Amniotic epithelial cell (primary cell): ENCODE measurements at regions not wholly inside any gene's neighbourhood (a gene's known extent, or its start where the extent isn't known, plus 50 kb on each side); places are given as distances from the start of the nearest gene placed in this dataset.
"Not testable (repeated sequence)": the region's sequence is repeated elsewhere in the genome, so short reads cannot be mapped to it uniquely, and the experiment has no call there.

Experiments used
- DNase-seq: peaks from one replicate; pipeline ENCODE4 v3.0.0-alpha.2; 2010; ENCODE audit warnings: low read depth

DNA sequence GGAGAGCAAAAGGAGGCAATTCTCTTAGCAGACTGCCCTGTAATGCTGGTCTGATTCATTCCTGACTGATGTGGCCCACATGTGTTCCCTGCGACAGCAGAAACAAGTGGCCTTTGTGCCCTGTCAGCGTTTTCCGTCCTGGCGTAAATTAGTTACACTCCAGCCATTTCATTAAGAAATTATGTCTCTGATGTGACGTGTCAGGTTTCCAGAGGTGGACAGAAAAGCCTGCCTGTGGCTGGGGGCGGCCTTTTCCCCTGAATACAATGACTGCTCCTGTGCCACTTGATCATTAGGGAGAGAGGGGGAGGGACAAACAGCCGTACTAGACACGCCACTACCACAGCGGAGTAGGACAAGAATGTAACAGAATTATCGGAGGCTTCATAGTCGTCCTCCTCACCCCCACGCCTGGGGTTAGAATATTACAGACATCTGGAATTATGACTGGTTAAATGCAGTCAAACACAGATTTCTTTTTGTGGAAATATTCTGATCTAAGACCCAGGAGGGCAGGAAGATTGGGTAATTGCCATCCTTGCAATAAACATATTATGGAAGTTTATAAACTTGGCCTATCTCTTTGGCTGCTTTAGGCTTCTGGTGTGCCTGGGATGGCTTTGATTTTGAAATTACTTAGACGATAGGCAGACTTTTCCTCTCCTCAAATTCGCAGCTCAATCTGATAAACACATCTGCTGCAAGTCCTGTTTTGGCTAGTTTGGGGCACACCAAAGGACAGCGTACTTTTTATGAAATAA, 146.2 kb upstream of the BCOR start:
- peak; percentile 4 for DNase-seq

DNA sequence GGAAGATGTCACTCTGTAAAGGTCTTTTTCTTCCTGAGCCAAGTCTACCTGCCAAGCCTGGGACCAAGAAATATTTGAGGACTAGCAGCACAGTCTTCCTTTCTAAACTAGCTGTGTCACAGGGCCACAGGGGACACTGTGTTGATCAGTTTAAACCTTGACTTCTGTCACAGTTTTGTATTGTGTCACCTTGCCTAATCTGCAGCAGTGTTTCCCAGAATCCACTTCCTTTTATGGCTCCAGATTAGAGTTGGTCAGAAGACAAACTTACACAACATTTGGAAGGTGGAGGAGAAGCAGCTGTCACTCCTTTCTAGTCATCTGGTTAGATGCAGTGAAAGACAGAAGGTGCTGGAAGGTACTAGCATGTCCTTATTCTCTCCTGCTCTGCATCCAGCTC, 143.1 kb upstream of the BCOR start:
- DNase-seq, result no peak

DNA sequence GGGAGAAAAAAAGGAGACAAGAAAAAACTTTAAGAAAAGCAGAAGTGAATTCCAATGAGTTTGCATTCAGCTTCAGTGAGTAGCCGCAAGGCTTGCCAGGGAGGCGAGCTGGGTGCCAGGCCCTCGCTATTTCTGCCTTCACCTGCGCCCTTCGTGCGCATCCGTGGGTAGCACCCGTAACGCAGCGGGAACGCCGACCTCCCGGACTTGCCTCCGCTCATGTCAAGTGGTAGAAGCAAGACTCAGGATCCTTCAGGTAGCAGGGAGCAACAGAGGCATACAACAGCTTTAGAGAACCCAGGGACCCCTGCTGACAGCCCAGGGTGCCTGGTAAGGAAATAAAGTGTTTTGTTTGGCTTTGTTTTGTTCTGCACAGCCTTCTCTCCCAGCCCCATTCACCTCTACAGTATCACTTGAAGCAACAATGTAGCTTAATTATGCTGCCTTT, 140.0 kb upstream of the BCOR start:
- DNase-seq, result no peak

DNA sequence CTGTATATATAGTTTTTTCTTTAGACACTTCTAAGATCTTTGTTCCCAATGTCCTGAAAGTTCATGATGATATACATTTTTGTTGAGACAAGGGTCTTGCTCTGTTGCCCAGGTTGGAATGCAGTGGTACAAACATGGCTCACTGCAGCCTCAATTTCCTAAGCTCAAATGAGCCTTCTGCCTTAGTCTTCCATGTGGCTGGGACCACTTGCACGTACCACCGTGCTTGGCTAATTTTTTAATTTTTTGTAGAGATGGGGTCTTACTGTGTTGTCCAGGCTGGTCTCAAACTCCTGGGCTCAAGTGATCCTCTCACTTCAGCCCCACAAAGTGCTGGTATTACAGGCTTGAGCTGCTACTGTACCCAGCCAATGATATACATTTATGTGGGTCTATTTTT, 132.9 kb upstream of the BCOR start:
- DNase-seq, result no peak

DNA sequence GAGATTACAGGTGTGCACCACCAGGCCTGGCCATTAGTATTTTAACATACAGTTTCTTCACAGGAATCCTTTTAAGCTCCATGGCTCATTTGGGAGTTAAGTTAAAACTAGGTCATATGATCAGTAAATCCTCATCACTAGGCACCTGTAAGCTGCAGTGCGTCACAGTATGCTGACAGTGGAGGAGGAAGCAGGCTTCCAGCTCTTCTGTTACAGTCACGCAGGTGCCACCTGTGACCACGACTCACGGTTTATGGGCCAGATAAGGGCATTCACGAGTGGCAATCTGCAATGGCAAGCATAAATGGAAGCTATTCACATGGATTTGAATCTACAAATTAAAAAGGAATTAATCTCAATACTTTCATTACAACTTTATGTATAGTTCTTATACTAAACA, 129.4 kb upstream of the BCOR start:
- no peak for DNase-seq

DNA sequence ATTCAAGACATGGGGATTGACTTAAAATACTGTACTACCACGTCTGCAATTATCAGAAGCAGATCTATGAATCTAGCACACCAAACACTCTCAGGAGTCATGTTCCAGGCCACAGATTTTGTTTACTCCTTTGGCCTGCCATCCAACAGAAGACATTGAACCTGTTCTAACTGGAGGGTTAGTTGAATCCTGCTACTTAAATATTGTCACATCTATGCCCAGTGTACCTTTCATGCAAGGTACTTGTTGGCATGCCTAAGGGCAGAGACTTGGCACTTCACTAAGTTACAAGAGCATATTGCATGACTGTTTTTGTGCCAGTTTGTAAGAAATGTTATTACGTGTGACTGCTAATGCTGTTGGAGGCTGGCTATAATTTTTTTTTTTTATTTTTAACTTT, 126.9 kb upstream of the BCOR start:
- DNase-seq, result no peak

DNA sequence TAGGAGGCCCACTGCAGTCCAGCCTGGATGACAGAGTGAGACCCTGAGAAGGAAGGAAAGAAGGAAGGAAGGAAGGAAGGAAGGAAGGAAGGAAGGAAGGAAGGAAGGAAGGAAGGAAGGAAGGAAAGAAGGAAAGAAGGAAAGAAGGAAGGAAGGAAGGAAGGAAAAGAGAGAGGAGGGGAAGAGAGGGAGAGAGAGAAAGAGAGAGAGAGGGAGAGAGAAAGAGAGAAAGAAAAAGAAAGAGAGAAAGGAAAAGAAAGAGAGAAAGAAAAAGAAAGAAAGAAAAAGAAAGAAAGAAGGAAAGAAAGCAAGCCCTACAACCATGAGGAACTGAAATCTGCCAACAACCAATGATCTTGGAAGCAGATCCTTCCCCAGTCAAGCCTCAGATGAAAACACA, 124.9 kb upstream of the BCOR start:
- not testable (repeated sequence) for DNase-seq

DNA sequence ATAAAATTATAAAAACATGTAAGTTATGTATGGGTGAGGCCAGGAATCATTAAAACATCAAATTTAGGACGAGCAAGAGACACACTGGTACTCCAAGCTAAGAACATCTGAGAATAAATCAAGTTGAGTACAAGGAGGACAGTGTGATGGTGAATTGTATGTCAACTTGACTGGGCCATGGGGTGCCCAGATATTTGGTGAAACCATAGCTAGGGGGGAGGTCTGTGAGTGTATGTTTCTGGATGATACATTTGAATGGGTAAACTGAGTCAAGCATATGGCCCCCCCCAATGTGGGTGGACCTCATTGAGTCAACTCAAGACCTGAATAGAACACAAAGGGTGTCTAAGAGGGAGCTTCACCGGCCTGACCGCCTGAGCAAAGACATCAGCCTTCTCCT, 115.3 kb upstream of the BCOR start:
- no peak for DNase-seq

DNA sequence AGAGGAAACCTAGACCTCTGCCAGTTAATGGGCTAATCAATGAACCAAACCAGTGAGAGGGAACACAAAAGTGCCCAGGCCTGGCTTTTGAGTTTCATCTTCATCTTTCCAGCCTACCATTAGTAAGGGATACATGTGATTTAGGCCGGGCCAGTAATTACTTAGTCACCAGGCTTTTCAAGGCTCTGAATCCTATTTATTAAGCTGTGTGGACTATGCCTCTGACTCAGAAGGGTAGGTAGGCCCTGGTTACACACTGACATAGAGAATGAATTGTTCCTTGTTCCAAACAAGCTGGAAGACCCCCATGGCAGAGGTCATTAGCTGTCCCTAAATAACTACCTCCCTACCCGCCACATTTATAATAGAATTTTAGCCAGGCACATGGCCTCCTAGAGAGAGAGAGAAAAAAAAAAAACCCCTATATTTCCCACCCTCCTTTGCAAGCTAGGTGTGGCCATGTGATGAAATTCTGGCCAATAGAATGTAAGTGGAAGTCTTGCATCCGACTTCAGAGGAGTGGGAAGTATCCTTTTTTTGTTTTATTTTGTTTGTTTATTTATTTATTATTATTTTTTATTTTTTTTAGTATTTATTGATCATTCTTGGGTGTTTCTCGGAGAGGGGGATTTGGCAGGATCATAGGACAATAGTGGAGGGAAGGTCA, 112.3 kb upstream of the BCOR start:
- DNase-seq, result peak; percentile 12

DNA sequence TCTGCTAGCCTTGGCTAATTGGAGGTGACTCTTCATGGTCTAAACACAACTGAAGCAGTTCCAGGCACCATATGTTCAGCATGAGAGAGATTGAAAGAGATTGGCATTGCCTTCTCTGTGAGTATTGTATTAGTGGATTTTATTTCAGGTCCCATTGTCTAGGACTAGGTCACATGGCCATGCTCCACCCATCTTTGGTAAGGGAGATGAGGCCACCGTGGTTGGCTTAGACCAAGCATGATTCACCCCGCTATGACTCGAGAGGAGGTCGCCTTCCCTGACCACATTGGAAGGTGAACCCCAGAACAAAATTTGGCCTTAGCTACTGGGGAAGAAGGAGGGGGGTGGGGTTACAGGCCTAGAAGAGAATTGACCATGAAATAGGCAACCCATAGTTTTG, 109.9 kb upstream of the BCOR start:
- DNase-seq, result no peak

DNA sequence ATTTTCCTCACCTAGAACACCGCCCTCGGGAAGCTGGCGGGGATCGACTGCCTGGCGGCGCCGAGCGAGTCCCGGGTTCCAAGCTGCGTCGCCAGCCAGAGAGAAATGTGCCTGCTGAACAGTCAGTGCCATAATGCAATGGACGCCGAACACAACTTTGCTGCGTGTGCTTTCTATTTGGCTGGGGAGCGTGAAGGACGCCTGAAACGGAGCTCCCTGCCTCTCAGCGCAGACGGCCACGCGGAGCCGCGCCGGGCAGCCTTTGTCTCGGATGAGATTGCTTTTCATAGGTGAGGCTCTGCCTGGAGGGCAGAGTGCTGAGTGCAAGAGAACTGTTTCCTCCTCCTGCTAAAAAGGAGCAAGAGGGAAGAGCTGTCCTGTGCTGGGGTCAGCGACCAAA, 107.7 kb upstream of the BCOR start:
- DNase-seq, result no peak

DNA sequence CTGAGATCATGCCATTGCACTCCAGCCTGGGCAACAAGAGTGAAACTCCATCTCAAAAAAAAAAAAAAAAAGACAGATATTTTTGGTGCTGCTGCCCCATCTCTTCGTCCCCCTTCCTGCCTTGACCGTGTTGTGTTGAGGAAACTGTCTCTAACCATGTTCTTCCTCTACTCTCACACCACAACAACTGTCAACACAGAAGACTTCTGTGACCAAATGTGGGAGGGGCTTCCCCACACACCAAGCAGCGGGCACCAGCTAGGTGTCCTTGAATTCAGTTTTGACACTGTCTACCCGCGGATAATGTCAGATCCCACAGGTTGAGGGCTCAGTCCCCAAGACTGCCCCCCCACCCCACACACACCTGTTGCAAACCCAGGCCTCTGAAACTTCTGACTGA, 104.7 kb upstream of the BCOR start:
- DNase-seq, result no peak

DNA sequence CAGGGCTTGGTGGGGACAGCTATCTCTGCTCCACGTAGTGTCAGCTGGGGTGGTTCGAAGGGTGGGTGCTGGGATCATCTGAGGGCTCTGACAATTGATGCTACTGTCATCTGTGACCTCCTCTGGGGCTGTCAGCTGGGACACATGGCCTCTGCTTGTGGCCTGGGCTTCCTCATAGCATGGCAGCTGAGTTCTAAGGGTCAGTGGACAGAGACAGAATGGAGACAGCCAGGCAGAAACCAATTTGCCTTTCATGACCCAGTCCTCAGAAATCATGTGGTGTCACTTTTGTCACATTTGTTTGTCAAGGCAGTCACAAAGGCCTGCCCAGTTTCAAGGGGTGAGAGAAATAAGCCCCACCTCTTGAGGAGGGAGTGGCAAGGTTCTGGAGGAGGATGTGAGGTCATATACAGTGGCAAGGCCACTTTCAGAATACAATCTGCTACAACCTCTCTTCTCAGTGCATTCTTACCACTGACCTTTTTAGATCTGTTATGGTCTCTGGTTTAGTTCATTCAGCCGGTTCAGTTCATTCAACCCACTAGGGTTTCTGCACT, 103.6 kb upstream of the BCOR start:
- DNase-seq, result no peak

DNA sequence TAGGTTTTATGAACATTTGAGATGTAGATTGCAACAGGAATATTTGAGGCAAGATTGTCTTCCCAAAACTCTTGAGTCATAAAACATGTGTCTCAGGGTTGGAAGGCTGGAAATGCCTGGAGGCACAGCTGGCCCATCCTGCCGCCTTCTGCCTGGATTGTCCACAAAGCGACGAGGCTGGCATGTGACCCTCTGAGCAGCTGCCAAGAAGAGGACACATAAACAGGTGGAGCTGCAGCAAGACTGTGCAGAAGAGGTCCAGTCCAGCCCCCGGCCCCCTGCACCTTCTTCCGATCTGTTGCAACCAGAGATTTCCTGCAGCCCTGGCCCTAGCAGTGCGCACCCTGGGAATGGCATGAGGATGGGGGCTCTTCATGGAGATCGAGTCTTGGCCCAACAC, 101.9 kb upstream of the BCOR start:
- DNase-seq, result no peak

DNA sequence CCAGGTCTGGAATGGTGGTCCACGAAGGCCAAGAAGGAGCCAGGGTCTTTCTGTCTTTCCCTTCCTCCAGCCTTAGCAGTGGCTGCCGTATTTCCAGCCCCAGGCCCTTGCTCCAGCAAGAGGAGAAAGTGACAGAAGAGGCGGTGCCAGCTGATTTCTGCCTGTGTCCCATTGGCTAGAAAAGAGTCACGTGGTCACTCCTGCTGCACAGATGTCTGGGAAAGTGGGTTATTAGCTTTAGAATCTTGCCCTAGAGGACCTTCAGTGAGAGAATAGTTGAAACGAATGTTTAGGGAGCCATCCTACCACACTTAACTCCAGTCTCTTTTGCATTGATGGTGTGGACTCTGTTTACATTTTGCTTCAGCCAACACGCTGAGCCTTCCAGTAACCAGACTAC, 99.3 kb upstream of the BCOR start:
- DNase-seq, result no peak

DNA sequence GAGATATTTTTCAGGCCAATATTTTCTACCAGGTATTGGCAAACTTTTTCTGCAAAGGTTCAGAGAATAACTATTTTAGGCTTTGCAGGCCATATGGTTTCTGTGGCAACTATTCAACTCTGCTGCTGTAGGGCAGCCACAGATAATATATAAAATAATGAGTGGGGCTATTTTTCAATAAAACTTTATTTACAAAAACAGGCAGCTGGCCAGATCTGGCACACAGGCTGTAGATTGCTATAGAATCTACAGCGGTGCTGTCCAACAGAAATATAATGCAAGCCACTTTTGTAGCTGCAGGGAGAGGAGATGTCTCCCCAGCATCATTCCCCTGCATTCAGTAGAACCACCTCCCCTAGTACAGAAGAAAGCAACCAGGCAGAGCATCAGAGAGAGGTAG, 97.6 kb upstream of the BCOR start:
- no peak for DNase-seq

DNA sequence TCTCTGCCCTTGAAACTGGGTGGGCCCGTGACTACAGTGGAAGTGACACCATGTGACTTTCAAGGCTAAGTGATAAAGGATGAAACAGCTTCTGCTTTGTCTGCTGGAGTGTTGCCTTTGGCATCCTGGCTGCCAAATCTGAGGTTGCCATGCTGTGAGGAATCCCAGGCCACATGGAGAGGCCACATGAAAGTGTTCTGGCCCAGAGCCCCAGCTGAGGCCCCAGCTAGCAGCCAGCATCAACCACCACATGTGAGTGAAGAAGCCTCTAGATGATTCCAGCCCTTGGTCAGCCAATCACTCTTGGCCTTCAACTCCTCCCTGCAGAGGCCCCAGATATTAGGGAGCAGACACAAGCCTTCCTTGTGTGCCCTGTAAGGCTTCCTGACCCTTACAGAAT, 94.4 kb upstream of the BCOR start:
- no peak for DNase-seq

DNA sequence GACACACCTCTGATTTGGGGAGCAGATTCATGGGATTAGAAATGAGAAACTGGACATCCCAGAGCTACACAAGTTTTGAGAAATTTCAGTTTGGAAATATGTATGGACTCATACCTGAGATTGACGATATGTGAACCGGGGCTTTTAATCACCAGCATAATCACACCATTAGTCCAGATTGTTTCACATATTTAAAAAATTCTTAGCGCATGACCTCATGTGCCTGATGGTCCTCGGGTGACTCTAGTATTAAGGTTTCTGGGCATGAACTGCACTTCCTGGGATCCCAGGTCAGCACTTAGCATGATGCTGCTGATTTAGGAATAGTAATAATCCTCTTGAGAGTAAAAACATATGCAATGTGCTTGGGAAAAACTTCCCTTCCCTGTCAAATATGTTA, 91.9 kb upstream of the BCOR start:
- DNase-seq, result no peak

DNA sequence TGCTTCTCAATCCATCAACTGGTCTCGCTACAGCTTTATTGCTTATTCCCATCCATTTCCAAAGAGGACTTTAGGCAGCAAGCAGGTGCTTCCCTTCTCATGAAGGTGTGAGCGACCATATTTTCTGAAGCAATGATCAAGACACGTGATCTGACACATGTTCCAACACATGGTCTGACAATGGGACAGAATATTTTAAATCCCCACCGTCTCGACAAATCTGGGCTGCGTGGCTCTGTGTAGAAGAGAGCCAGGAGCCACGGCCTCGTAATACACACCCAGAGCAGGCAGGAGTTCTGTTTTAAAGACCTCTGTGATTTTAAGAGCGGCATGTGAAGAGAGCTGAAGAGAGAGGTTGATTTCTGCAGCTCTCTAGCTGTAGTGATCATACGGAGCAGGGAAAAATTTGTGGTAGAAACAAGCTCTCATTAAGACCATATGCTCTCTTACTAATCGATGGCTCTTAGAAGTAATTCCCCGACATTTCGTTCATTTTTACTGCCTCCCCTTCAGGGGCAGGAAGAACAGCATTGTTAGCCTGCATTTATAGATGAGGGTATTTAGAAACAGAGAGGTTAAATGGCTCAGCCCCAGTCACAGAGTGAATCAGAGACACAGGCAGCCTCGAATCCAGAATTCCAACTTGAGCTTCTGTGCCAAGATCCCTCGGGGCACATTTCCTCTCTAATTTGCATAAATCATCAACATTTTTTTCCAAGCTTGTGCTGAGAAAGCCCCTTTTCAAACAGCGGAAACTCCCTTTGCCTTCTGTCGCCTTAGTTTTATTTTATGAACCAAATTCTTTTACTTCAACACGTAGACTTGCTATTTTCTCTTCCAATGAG, 91.0 kb upstream of the BCOR start:
- DNase-seq, result no peak

DNA sequence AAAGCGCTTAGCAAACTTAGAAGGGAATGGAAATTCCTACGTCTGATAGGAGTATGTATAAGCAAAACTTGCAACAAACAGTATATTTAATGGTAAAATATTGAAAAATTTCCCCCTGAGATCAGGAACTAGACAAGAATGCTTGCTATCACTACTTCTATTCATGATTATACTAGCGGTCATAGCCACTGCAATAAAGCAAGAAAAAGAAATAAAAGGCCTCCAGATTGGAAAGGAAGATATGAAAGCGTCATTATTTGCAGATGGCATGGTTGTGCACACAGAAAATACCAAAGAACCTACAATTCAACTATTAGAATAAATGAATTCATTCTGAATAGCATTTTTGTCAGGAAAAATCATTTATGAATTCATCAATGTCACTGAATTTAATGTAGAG, 87.2 kb upstream of the BCOR start:
- DNase-seq, result no peak

DNA sequence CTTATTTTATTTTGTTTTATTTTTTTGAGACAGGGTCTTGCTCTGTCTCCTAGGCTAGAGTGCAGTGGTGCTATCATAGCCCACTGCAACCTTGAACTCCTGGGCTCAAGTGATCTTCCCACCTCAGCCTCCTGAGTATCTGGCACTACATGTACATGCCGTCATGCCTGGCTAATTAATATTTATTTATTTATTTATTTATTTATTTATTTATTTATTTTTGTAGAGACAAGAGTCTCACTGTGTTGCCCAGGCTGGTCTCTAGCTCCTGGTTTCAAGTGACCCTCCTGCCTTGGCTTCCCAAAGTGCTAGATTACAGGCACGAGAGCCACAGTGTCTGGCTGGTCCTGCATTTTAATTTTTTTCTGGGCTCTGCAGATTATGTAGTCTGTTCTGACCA, 84.9 kb upstream of the BCOR start:
- no peak for DNase-seq

DNA sequence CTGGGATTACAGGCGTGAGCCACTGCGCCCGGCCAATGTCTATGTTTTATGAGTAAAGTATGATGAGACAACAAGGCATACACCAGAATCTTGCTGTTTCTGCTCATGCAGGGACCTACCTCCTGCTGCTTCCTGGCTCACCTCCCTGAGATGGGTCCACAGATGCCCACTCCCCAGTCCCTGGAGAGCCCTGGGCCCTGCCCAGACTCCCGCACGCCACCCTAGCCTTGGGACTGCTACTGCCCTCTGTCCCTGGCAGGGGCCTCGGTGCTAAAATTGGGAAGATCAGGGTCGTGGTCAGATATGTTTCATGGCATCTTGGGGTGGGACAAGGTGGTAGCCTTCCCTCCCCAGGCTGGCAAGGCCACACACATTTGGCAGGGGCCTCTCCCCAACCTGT, 84.3 kb upstream of the BCOR start:
- DNase-seq, result no peak

DNA sequence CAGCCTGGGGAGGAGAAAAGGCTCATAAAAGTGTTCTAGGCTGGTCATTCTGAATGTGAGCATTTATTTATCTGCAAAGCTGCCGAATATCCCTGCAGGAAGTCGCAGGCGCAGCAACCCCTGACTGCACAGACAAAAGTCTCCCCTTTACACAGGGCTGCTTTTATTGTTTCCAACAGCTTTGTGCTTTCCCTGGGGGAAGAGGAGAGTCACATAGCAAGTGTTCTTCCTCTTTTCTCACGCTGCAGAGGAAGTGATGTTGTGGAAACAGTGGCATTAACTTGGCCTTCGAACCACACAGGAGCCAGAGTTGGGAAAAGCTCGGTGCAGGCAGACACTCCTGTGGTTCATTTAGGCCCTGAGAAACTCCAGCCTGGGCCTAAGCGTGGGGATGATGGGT, 81.5 kb upstream of the BCOR start:
- no peak for DNase-seq
